Fibroblast of lung (primary cell): ENCODE measurements at regions not wholly inside any gene's neighbourhood (a gene's known extent, or its start where the extent isn't known, plus 50 kb on each side); places are given as distances from the start of the nearest gene placed in this dataset.

ENCODE experiments used
- DNase-seq, 2 donors: peaks; one replicate each; pipeline versions ENCODE4 v3.0.0 to v3.0.0-alpha.2; 2010; ENCODE audit warnings: low read depth in 2 of 2
- H2AFZ ChIP-seq: 2 replicates; pipeline ENCODE4 v1.5.1; 2012; ENCODE audit warnings: low read length, control low read depth, inconsistent platforms
- H3K27ac ChIP-seq: 2 replicates; pipeline ENCODE4 v1.5.1; 2011; ENCODE audit warnings: low read length, control low read depth; ENCODE audit not compliant: insufficient read depth
- H3K27me3 ChIP-seq: 2 replicates; pipeline ENCODE4 v1.5.1; 2011; ENCODE audit warnings: mild to moderate bottlenecking, low read length; ENCODE audit not compliant: control insufficient read depth, insufficient read depth
- H3K36me3 ChIP-seq: 2 replicates; pipeline ENCODE4 v1.5.1; 2011; ENCODE audit warnings: low read length; ENCODE audit not compliant: control insufficient read depth, insufficient read depth
- H3K4me1 ChIP-seq: 2 replicates; pipeline ENCODE4 v1.5.1; 2011; ENCODE audit warnings: low read length; ENCODE audit not compliant: control insufficient read depth, insufficient read depth; ENCODE audit errors: extremely low read depth
- H3K4me2 ChIP-seq: 2 replicates; pipeline ENCODE4 v1.5.1; 2011; ENCODE audit warnings: low read length, control low read depth; ENCODE audit not compliant: insufficient read depth; ENCODE audit errors: extremely low read depth
- H3K4me3 ChIP-seq, 4 experiments: fragments of 200-600 bp in 1 of 4; sonication (generic) in 1 of 4; replicated peaks in 1 of 4; 2 replicates each; pipeline ENCODE4 v1.5.1; 2011 to 2016; ENCODE audit warnings: low read length in 4 of 4, low read depth in 3 of 4, mild to moderate bottlenecking in 3 of 4, control low read depth in 2 of 4, inconsistent platforms in 1 of 4, mixed read lengths in 1 of 4; ENCODE audit not compliant: insufficient read depth in 1 of 4; ENCODE audit errors: control extremely low read depth in 1 of 4
- H3K79me2 ChIP-seq: 2 replicates; pipeline ENCODE4 v1.5.1; 2012; ENCODE audit warnings: mild to moderate bottlenecking, low read length, inconsistent platforms; ENCODE audit not compliant: control insufficient read depth, insufficient read depth
- H3K9ac ChIP-seq: 2 replicates; pipeline ENCODE4 v1.5.1; 2011; ENCODE audit warnings: mild to moderate bottlenecking, low read length, control low read depth; ENCODE audit not compliant: insufficient read depth
- H3K9me3 ChIP-seq: 2 replicates; pipeline ENCODE4 v1.5.1; 2012; ENCODE audit warnings: low read depth, low read length; ENCODE audit not compliant: control insufficient read depth, insufficient read depth
- H4K20me1 ChIP-seq: 2 replicates; pipeline ENCODE4 v1.5.1; 2011; ENCODE audit warnings: low read length; ENCODE audit not compliant: control insufficient read depth, insufficient read depth; ENCODE audit errors: extremely low read depth
- EZH2 ChIP-seq: IDR thresholded peaks from 2 replicates; pipeline ENCODE4 v1.5.1; 2012; ENCODE audit warnings: low read length, control low read depth, mild to moderate bottlenecking; ENCODE audit errors: missing control alignments
- TF ChIP-seq, protein P1 (sequence below), 2 donors: IDR thresholded peaks in 1 of 2; conservative IDR thresholded peaks in 1 of 2; 1 replicate in 1 of 2; 2 replicates in 1 of 2; pipeline ENCODE4 v1.5.1; 2011 to 2012; ENCODE audit warnings: low read length in 2 of 2, control low read depth in 1 of 2, inconsistent platforms in 1 of 2, low read depth in 1 of 2, mild to moderate bottlenecking in 1 of 2

- no peak for DNase-seq
- Histone ChIP-seq H3K9ac (no peak overlapping the region), H4K20me1 (no peaks in the 10 kb centered on the region), H3K27me3 (no peaks in the 10 kb centered on the region), H3K36me3 (no peaks in the 10 kb centered on the region), H3K27ac (no peak overlapping the region), H3K4me1 (peaks cover 29% of the 10 kb centered on the region), H3K9me3 (no peaks in the 10 kb centered on the region), H2AFZ (no peak overlapping the region), H3K4me2 (peak overlapping the region; percentile 87), H3K79me2 (no peaks in the 10 kb centered on the region), H3K4me3 (no peak overlapping the region)
- TF ChIP-seq, protein P1, sequence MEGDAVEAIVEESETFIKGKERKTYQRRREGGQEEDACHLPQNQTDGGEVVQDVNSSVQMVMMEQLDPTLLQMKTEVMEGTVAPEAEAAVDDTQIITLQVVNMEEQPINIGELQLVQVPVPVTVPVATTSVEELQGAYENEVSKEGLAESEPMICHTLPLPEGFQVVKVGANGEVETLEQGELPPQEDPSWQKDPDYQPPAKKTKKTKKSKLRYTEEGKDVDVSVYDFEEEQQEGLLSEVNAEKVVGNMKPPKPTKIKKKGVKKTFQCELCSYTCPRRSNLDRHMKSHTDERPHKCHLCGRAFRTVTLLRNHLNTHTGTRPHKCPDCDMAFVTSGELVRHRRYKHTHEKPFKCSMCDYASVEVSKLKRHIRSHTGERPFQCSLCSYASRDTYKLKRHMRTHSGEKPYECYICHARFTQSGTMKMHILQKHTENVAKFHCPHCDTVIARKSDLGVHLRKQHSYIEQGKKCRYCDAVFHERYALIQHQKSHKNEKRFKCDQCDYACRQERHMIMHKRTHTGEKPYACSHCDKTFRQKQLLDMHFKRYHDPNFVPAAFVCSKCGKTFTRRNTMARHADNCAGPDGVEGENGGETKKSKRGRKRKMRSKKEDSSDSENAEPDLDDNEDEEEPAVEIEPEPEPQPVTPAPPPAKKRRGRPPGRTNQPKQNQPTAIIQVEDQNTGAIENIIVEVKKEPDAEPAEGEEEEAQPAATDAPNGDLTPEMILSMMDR (conservative IDR thresholded peaks at IDR 0.05 in 1 of 2, IDR thresholded peaks at IDR 0.05 in 1 of 2; ENCODE audit: low read depth in 1 of 2, low read length in 2 of 2), result no peak
- no peak for TF ChIP-seq EZH2
Observed at GRCh38 chr2:9756692-9757250, 86.5 kb upstream of the TAF1B start.

GRCh38 chr2:9757501-9758264, 85.6 kb upstream of the TAF1B start:
- H2AFZ ChIP-seq, result peak overlapping the region; percentile 71
- H3K27ac ChIP-seq, result no peak overlapping the region
- H3K27me3 ChIP-seq, result no peaks in the 10 kb centered on the region
- no peaks in the 10 kb centered on the region for H3K9me3 ChIP-seq
- TF ChIP-seq, protein P1 (conservative IDR thresholded peaks at IDR 0.05 in 1 of 2, IDR thresholded peaks at IDR 0.05 in 1 of 2; ENCODE audit: low read depth in 1 of 2, low read length in 2 of 2), result no peak
- no peak for TF ChIP-seq EZH2
- peak; percentile 39 to 68 for DNase-seq
- peaks cover 25% of the 10 kb centered on the region for H3K4me1 ChIP-seq
- no peaks in the 10 kb centered on the region for H3K79me2 ChIP-seq
- H4K20me1 ChIP-seq, result no peaks in the 10 kb centered on the region
- peak overlapping the region; percentile 14 for H3K9ac ChIP-seq
- no peaks in the 10 kb centered on the region for H3K36me3 ChIP-seq
- peak overlapping the region; percentile 87 for H3K4me2 ChIP-seq
- H3K4me3 ChIP-seq, result peak overlapping the region; percentile 19 to 41 (median 28)

DNA sequence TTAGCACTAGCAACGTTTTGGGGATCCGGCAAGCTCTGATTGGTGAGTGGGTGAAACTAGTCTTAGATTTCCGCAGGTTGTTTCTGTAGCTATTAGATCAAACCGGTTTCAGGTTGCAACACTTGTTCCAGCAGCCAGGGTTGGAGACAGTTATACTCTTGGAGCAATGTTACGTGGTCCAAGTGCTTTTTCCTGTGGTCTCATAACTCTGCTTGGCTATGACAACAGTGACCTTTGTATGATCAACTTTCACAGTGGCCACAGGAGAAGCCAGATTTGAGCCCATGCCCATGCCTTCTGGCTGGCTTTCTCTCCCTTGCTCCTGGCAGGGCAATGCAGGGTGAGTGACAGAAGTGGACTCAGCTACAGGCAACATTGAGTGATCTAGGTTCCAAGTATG, 84.5 kb upstream of the TAF1B start:
- H3K27ac ChIP-seq, result no peak overlapping the region
- no peak for TF ChIP-seq EZH2
- TF ChIP-seq, protein P1 (conservative IDR thresholded peaks at IDR 0.05 in 1 of 2, IDR thresholded peaks at IDR 0.05 in 1 of 2; ENCODE audit: low read depth in 1 of 2, low read length in 2 of 2), result no peak

More for the DNA sequence above, 84.5 kb upstream of the TAF1B start:
- H3K36me3 ChIP-seq, result no peaks in the 10 kb centered on the region
- no peaks in the 10 kb centered on the region for H3K27me3 ChIP-seq
- H2AFZ ChIP-seq, result no peak overlapping the region
- H3K4me2 ChIP-seq, result no peak overlapping the region
- no peaks in the 10 kb centered on the region for H3K9me3 ChIP-seq
- no peak overlapping the region for H3K4me3 ChIP-seq
- no peaks in the 10 kb centered on the region for H3K79me2 ChIP-seq
- peaks cover 14% of the 10 kb centered on the region for H3K4me1 ChIP-seq
- H3K9ac ChIP-seq, result no peak overlapping the region
- DNase-seq, result no peak
- H4K20me1 ChIP-seq, result no peaks in the 10 kb centered on the region
